K562 (cell line): ENCODE measurements at regions not wholly inside any gene's neighbourhood (a gene's known extent, or its start where the extent isn't known, plus 50 kb on each side); places are given as distances from the start of the nearest gene placed in this dataset.

Experiments
- CEBPB ChIP-seq: fragments of 450-650 bp; IDR thresholded peaks from 2 replicates; pipeline ENCODE4 v1.6.1; 2016; ENCODE audit warnings: missing genetic modification characterization, missing compliant biosample characterization
- DACH1 ChIP-seq: fragments of 450-650 bp; IDR thresholded peaks from 2 replicates; pipeline ENCODE4 v1.6.1; 2018; ENCODE audit not compliant: partially characterized antibody
- EP300 ChIP-seq: IDR thresholded peaks from 2 replicates; pipeline ENCODE4 v1.6.1; 2012; ENCODE audit warnings: low read length, improper control_type of control experiment
- NR2C2 ChIP-seq, 2 experiments: fragments of 200-800 bp in 1 of 2; sonication (Bioruptor generic) in 1 of 2; sonication (generic) in 1 of 2; formaldehyde crosslinking in 1 of 2; IDR thresholded peaks; 2 replicates each; pipeline versions ENCODE4 v1.6.1 to v1.8.0; 2016 to 2022; ENCODE audit warnings: mild to moderate bottlenecking in 1 of 2, missing compliant biosample characterization in 1 of 2, missing genetic modification characterization in 1 of 2, missing genetic modification reagents in 1 of 2
- SMARCE1 ChIP-seq: fragments of 450-650 bp; IDR thresholded peaks from 2 replicates; pipeline ENCODE4 v1.7.1; 2016; ENCODE audit warnings: mild to moderate bottlenecking
- ZBTB5 ChIP-seq: fragments of 450-650 bp; IDR thresholded peaks from 2 replicates; pipeline ENCODE4 v1.6.1; 2017; ENCODE audit warnings: antibody characterized with exemption
- ZNF121 ChIP-seq: sonication (generic); formaldehyde crosslinking; conservative IDR thresholded peaks from 2 replicates; pipeline ENCODE4 v1.8.0; 2022; ENCODE audit warnings: missing genetic modification reagents
- ZNF77 ChIP-seq: fragments of 250-450 bp; sonication (Bioruptor Pico); IDR thresholded peaks from 2 replicates; pipeline ENCODE4 v1.5.0; 2020

GRCh38 chr2:41965173-41965908 is 82.5 kb upstream of the PKDCC start:
- TF ChIP-seq ZNF77 (CRISPR knock-in tag) (no peak), EP300 (no peak), ZBTB5 (no peak), DACH1 (no peak), SMARCE1 (no peak), NR2C2 (CRISPR knock-in tag; IDR thresholded peaks at IDR 0.05) (no peak), NR2C2 (tag; IDR thresholded peaks at IDR 0.05) (no peak), CEBPB (tag) (no peak), ZNF121 (CRISPR knock-in tag) (no peak)
